WTC11 (cell line): ENCODE measurements at regions not wholly inside any gene's neighbourhood (a gene's known extent, or its start where the extent isn't known, plus 50 kb on each side); places are given as distances from the start of the nearest gene placed in this dataset.

Experiments used
- ATAC-seq: fragments of 200-7000 bp; cut with Tn5 transposase; 2 replicates; pipeline ENCODE4 v1.10.0; 2021; ENCODE audit warnings: mild to moderate bottlenecking, moderate library complexity
- CTCF ChIA-PET: fragments of 300-600 bp; sonication (Branson Sonifier 250); formaldehyde crosslinking; loops from one replicate; lab custom pipeline; 2021; ENCODE audit warnings: antibody characterized with exemption; lab: Charles Lee
- POLR2A ChIA-PET: fragments of 350-600 bp; sonication (Branson Sonifier 250); formaldehyde crosslinking; loops from one replicate; lab custom pipeline; 2021; ENCODE audit warnings: antibody characterized with exemption; lab: Charles Lee
- DNase-seq: peaks from one replicate; pipeline ENCODE4 v3.0.0; 2021; ENCODE audit warnings: low spot score
- H3K27ac Mint-ChIP-seq: 2 replicates; pipeline ENCODE4 v1.8.0; 2021; ENCODE audit warnings: mixed read lengths
- H3K27me3 Mint-ChIP-seq: 2 replicates; pipeline ENCODE4 v1.8.0; 2021; ENCODE audit warnings: low read depth, mild to moderate bottlenecking, moderate library complexity, mixed read lengths
- H3K36me3 Mint-ChIP-seq: 2 replicates; pipeline ENCODE4 v1.8.0; 2021; ENCODE audit warnings: mixed read lengths
- H3K4me1 Mint-ChIP-seq: 2 replicates; pipeline ENCODE4 v1.8.0; 2022; ENCODE audit warnings: mixed read lengths
- H3K4me3 Mint-ChIP-seq: 2 replicates; pipeline ENCODE4 v1.8.0; 2021; ENCODE audit warnings: mild to moderate bottlenecking, moderate library complexity, mixed read lengths
- H3K9me3 Mint-ChIP-seq: 2 replicates; pipeline ENCODE4 v1.8.0; 2021; ENCODE audit warnings: mixed read lengths
- AFF4 ChIP-seq: sonication (generic); formaldehyde crosslinking; IDR thresholded peaks from 2 replicates; pipeline ENCODE4 v1.8.1; 2023; ENCODE audit warnings: mild to moderate bottlenecking, missing genetic modification reagents, borderline replicate concordance
- AR ChIP-seq: fragments of 250-450 bp; sonication (Bioruptor Pico); IDR thresholded peaks from 2 replicates; pipeline ENCODE4 v1.9.0; 2021; ENCODE audit warnings: mild to moderate bottlenecking
- ATF6 ChIP-seq: sonication (generic); formaldehyde crosslinking; IDR thresholded peaks from 2 replicates; pipeline ENCODE4 v1.8.1; 2023; ENCODE audit warnings: mild to moderate bottlenecking, missing genetic modification reagents
- CTCF ChIP-seq: fragments of 200-600 bp; IDR thresholded peaks from 2 replicates; pipeline ENCODE4 v1.8.0; 2022; ENCODE audit warnings: antibody characterized with exemption
- ELF4 ChIP-seq: sonication (generic); formaldehyde crosslinking; IDR thresholded peaks from 2 replicates; pipeline ENCODE4 v1.8.1; 2022; ENCODE audit warnings: low read depth, mild to moderate bottlenecking, moderate library complexity, missing genetic modification reagents
- ERG ChIP-seq: fragments of 250-450 bp; sonication (Bioruptor Pico); IDR thresholded peaks from 2 replicates; pipeline ENCODE4 v1.8.0; 2021; ENCODE audit warnings: mild to moderate bottlenecking
- FOXJ3 ChIP-seq: sonication (generic); formaldehyde crosslinking; IDR thresholded peaks from 2 replicates; pipeline ENCODE4 v1.9.0; 2021; ENCODE audit warnings: missing genetic modification reagents, mild to moderate bottlenecking, borderline replicate concordance
- KAT7 ChIP-seq: sonication (generic); formaldehyde crosslinking; IDR thresholded peaks from 2 replicates; pipeline ENCODE4 v1.8.1; 2023; ENCODE audit warnings: missing genetic modification reagents, mild to moderate bottlenecking, borderline replicate concordance
- PREB ChIP-seq: sonication (generic); formaldehyde crosslinking; IDR thresholded peaks from 2 replicates; pipeline ENCODE4 v1.8.1; 2022; ENCODE audit warnings: mild to moderate bottlenecking, missing genetic modification reagents, moderate library complexity, borderline replicate concordance
- TEAD1 ChIP-seq: sonication (generic); formaldehyde crosslinking; IDR thresholded peaks from 2 replicates; pipeline ENCODE4 v1.8.0; 2022; ENCODE audit warnings: mild to moderate bottlenecking, missing genetic modification reagents
- TP53 ChIP-seq: sonication (generic); formaldehyde crosslinking; IDR thresholded peaks from 2 replicates; pipeline ENCODE4 v1.8.1; 2023; ENCODE audit warnings: mild to moderate bottlenecking, missing genetic modification reagents
- ZNF232 ChIP-seq: sonication (generic); formaldehyde crosslinking; IDR thresholded peaks from 2 replicates; pipeline ENCODE4 v1.8.0; 2022; ENCODE audit warnings: mild to moderate bottlenecking, missing genetic modification reagents
- ZNF425 ChIP-seq: fragments of 250-450 bp; sonication (Bioruptor Pico); conservative IDR thresholded peaks from 2 replicates; pipeline ENCODE4 v1.9.0; 2021; ENCODE audit warnings: mild to moderate bottlenecking
- ZNF512 ChIP-seq: sonication (generic); formaldehyde crosslinking; IDR thresholded peaks from 2 replicates; pipeline ENCODE4 v1.8.1; 2022; ENCODE audit warnings: missing genetic modification reagents, borderline replicate concordance
- ZSCAN18 ChIP-seq: fragments of 250-450 bp; sonication (Bioruptor Pico); IDR thresholded peaks from 2 replicates; pipeline ENCODE4 v2.1.2; 2022; ENCODE audit warnings: mild to moderate bottlenecking, moderate library complexity

GRCh38 chr6:76347539-76347938 lies 275.1 kb upstream of the IMPG1 start (continued):
- TF ChIP-seq AR (CRISPR knock-in tag), result no peak
- TF ChIP-seq TEAD1, result no peak
- TF ChIP-seq PREB (CRISPR knock-in tag), result no peak
- TF ChIP-seq CTCF, result no peak

GRCh38 chr6:76342611-76343160 lies 270.2 kb upstream of the IMPG1 start:
- ATAC-seq (no peak), DNase-seq (no peak)
- Mint-ChIP-seq H3K9me3 (peaks cover 8% of the 10 kb centered on the region), H3K4me3 (no peak overlapping the region), H3K27me3 (no peaks in the 10 kb centered on the region; the same call in 1 of the 2 replicates), H3K27ac (no peak overlapping the region), H3K4me1 (no peaks in the 10 kb centered on the region), H3K36me3 (no peaks in the 10 kb centered on the region)
- ChIA-PET CTCF (no interaction called here), POLR2A (no interaction called here)
- TF ChIP-seq ZNF425 (CRISPR knock-in tag), result no peak
- TF ChIP-seq ZNF232, result no peak
- no peak for TF ChIP-seq AFF4 (CRISPR knock-in tag)
- no peak for TF ChIP-seq ELF4 (CRISPR knock-in tag)
- no peak for TF ChIP-seq TP53
- TF ChIP-seq ATF6, result no peak
- no peak for TF ChIP-seq KAT7 (CRISPR knock-in tag)
- no peak for TF ChIP-seq ERG (CRISPR knock-in tag)
- no peak for TF ChIP-seq FOXJ3 (CRISPR knock-in tag)
- TF ChIP-seq TEAD1, result no peak
- TF ChIP-seq ZNF512, result no peak
- TF ChIP-seq ZSCAN18, result no peak
